ENCODE measurements at regions not wholly inside any gene's neighbourhood (a gene's known extent, or its start where the extent isn't known, plus 50 kb on each side); places are given as distances from the start of the nearest gene placed in this dataset.
"Not testable (repeated sequence)": the region's sequence is repeated elsewhere in the genome, so short reads cannot be mapped to it uniquely, and the experiment has no call there.

DNA sequence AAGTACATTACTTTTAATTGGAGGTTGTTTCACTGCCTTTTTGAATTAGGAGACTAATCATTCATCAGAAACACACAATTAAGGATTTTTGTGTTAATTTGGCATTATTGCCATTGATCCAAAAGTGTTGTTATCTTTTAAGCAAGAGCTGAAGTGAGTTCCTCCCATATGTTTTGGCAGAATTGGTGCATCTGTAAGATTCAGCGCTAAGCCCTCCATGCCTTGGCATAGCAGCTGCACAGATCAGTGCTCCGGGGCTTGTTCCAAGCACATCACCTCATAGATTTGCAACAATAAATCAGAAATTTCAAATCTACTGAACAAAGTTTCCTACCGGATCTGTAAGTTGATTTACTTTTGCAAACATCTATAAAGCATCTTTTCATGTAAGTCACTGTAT lies 106.8 kb upstream of the PHACTR1 start:
- no peak for DNase-seq (ENCODE audit: low read depth)

DNA sequence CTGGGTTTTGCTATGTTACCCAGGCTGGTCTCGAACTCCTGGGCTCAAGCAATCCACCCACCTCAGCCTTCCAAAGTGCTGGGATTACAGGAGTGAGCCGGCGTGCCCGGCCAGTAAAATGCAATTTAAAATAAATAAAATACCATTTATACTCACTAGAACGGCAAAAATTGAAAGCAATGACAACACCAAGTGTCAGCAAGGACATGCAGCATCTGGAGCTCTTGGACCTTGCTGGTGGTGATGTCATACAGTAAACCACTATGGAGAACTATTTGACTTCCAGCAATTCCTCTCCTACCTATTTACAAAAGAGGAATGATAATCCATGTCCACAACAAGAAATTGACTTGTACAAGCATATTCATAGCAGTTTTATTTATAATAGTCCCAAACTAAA lies 105.7 kb upstream of the PHACTR1 start:
- DNase-seq (ENCODE audit: low read depth), result no peak

DNA sequence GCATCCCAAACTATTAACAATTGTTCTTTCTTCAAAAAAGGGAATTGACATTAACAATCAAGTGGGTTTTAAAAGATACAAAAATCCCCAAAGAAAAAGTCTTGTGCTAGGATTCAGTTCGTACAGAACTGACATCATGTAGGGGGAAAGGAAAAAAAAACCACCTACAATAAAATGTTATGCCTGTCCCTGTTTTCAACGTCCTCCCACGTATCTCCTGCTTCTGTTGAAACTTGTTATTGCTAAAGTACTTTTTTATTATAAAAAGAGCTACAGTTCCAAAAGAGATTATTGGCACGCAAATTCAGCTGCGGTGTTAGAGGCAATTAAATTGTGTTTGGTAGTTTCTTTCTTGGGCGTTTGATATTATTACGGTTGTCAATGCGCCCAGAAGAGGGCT lies 102.8 kb upstream of the PHACTR1 start:
- no peak for DNase-seq (ENCODE audit: low read depth)

DNA sequence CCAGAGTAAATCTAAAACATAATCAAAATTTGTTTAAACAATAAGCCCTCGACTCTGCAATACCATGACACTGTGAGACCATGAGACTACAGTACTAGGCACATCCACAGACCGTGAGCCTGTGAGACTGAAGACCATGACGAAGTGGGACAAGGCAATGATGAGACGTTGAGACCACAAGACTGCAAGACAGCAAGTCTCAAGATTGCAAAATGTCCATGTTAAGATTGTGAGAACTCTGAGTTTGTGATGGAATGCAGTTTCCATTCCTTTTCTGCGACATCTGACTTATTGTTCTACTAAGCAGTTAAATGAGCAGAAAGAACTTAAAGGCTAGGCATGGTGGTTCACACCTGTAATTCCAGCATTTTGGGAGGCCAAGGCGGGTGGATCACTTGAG lies 102.1 kb upstream of the PHACTR1 start:
- no peak for DNase-seq (ENCODE audit: low read depth)

DNA sequence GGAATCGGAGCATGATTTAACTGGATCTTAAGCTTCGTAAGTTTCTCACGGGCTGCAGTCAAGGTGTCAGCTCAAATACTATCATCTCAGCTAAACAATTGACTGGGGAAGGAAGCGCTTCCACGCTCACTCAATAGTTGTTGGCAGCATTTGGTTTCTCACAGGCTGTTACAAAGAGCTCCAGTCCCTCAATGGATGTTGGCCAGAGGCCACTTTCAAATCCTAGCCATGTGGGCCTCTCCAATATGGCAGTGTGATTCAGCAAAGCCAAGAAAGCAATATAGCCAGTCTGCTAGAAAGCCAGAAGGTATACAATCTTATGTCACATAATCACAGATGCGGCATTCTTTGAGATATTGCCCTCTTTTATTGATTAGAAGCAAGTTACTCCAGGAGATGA lies 98.3 kb upstream of the PHACTR1 start:
- DNase-seq (ENCODE audit: low read depth), result no peak

DNA sequence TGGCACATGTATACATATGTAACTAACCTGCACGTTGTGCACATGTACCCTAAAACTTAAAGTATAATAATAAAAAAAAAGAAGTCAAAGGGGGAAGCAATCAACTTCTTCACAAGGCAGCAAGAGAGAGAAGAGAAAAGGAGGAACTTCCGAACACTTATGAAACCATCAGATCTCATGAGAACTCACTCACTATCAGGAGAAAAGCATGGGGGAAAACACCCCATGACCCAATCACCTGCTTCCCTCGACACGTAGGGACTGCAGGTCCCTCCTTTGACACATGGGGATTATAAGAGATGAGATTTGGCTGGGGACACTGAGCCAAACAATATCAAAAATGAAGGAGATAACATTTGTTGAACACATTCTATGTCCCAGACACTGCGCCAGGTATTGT lies 94.8 kb upstream of the PHACTR1 start:
- DNase-seq (ENCODE audit: low read depth), result no peak

DNA sequence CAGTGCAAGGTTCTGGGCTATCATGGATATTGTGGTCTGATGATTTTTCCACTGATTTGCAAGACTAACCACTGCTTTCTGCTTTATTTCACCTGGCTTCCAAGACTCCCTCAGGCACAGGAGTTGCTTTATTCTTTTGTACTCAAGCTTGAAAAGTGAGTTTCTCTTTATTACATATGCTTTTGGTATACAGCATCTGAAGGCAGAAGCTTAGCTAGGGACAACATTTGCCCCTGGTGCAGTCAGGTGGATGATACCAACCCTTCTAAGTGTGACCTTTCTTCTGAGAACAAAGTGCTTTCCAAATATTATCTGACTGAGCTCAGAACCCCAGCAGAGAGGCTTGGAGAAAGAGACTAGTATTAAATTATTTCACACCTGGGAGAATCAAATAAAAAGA lies 94.0 kb upstream of the PHACTR1 start:
- no peak for DNase-seq (ENCODE audit: low read depth)

DNA sequence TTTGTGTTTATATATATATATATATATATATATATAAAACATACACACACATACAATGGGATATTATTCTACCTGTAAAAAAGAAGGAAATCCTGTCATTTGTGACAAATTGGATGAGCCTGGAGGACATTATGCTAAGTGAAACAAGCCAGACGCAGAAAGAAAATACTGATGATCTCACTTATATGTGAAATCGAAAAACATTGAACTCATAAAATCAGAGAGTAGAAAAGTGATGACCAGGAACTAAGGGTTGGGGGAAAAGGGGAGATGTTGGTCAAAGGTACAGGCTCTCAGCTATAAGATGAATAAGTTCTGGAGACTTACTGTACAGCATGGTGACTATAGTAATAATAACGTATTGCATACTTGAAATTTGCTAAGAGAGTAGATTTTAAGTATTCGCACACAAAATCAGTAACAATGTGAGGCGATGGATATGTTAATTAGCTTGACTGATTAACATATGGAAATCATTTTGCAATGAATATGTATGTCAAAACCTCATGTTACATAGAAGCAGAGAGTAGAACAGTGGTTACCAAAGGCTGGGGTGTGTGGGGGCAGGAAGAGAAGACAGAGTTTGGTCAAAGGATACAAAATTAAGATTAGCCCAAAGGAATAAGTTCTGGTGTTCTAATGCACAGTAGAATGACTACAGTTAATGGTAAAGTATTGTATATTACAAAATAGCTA lies 92.3 kb upstream of the PHACTR1 start:
- no peak for DNase-seq (ENCODE audit: low read depth)

DNA sequence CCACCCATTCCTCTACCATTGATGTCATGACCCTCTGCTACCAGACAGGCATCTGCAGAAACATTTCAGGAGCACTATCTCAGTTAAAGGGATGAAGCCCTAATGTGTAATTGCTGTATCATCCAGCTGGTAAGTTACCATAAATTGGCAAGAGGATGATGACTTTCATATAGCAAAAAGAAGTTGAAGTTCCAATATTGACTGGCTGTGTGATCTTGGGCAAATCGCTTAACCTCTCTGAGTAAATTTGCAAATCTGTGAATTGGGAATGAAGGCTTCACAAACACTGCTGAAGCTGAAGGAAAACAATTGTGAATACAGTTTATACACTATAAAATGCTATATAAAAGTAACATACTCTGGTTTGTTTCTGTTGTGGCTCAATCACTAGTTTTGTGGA lies 89.5 kb upstream of the PHACTR1 start:
- DNase-seq (ENCODE audit: low read depth), result no peak

DNA sequence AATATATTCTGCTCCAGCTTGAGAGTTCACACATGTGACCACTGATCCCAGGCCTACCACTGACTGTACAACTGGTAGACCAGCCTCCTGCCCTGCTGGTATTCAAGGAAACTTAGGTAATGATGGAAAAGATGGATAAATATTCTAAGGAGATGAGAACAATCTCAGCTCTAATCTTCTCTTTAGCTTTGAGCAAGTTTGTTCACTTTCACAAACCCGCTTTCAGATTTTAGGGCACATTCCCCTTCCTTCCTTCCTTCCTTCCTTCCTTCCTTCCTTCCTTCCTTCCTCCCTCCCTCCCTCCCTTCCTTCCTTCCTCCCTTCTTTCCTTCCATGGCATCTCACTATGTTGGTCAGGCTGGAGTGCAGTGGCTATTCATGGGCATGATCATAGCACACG lies 88.2 kb upstream of the PHACTR1 start:
- DNase-seq (ENCODE audit: low read depth), result no peak

DNA sequence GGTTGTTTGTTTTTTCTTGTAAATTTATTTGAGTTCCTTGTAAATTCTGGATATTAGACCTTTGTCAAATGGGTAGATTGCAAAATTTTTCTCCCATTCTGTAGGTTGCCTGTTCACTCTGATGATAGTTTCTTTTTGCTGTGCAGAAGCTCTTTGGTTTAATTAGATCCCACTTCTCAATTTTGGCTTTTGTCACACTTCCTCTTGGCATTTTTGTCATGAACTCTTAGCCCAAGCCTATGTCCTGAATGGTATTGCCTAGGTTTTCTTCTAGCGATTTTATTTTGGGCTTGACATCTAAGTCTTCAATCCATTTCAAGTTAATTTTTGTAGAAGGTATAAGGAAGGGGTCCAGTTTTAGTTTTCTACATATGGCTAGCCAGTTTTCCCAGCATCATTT lies 82.8 kb upstream of the PHACTR1 start:
- DNase-seq (ENCODE audit: low read depth), result not testable (repeated sequence)

DNA sequence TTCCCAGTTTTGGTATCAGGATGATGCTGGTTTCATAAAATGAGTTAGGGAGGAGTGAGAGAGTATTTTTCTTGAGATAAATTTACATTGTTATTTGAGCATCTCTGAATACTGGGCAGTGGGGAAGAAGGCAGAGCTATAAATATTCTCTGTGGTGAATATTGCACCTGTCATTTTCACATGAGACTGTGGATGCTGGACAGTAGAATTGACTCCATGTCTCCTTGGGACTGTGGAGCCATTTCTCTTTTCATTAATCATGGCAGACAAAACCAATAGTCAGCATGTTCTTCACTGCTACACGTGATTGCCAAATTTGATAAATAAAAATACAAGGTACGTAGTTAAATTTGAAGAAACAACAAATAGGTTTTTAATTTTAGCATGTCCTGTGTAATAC lies 81.2 kb upstream of the PHACTR1 start:
- no peak for DNase-seq (ENCODE audit: low read depth)

DNA sequence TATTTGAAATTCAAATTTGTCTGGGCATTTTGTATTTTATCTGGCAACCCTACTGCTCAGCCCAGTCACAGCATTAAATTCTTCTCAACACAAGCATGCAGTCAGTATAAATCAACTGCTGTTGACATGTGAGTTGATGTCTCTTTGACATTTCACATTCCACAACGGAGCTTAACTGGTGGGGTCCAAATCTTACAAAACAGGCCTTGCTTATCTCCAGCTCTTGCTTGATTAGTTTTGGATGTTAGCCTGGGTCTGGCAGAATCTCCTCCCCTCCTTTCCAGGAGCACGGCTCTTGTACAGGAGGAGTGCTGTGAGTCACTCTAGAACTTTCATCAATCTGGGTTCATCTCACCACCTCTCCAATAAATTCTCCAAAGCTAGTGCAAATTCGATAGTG lies 80.8 kb upstream of the PHACTR1 start:
- no peak for DNase-seq (ENCODE audit: low read depth)

DNA sequence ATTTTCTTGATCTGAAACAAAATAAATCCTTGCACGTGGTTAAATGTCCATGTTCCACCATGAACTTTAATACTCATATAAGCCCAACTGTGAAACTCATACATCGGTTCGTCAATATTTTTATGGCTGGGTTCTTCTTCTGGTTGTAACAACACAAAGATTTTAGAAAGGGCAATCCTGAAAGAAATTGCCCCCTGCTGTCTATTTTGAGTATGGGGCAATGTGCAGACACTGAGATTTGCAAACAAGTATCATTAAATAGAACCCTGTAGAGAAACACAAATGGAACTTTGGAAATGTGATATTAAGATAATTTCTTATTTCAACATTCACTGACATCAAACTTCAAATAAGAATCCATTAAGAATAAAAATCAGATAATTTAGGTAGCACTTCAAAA lies 80.2 kb upstream of the PHACTR1 start:
- DNase-seq (ENCODE audit: low read depth), result no peak

DNA sequence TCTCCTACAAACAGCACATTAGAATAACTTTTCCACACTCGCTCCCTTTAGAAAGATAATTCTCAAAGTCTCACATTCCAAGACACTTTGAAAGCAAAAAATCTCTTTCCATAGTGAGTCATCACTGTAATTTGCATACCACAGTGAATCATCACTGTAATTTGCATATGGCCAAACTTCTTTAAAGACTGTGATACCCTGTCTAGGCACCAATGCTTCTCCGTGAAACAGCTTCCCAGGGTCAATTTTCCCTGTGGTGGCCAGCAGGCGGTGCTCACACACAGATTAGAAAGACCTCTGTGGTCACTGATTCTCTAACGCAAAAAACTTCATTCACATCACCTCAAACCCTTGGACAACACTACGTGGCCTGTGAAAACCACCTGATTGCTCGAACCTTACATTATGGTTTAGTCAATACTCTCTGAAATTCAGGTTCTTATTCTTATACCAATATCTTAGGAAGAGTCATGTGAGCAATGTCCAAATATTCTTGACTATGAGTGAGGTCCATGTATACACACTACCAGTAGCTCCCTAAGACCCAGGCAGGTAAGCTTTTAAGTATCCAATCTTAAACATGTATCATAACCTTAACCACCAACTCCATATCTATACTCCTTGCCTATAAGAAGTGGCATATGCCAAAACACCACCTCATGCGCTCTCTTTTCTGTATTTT lies 78.5 kb upstream of the PHACTR1 start:
- peak; percentile 83 for DNase-seq (ENCODE audit: low read depth)

DNA sequence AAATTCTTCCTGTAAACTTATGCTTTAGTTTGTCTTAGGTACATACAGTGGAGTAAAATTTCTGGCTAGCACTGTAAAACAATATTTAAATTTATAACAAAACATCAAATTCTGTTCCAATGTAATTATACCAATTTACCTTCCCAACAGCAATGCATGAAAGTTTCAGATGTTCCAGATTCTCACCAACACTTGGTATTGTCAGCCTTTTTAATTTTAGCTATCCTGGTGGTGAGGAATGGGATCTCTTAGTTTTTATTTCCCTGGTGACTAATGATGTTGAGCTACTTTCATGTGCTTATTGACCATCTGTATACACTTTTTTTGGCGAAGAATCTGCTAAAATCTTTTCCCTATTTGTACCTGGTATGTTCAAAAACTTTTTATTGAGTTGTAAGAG lies 76.1 kb upstream of the PHACTR1 start:
- DNase-seq (ENCODE audit: low read depth), result no peak

DNA sequence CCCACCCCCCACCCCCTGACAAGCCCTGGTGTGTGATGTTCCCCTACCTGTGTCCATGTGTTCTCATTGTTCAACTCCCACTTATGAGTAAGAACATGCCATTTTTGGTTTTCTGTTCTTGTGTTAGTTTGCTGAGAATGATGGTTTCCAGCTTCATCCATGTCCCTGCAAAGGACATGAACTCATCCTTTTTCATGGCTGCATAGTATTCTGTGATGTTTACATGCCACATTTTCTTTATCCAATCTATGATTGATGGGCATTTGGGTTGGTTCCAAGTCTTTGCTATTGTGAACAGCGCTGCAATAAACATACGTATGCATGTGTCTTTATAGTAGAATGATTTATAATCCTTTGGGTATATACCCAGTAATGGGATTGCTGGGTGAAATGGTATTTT lies 74.8 kb upstream of the PHACTR1 start:
- DNase-seq (ENCODE audit: low read depth), result not testable (repeated sequence)

DNA sequence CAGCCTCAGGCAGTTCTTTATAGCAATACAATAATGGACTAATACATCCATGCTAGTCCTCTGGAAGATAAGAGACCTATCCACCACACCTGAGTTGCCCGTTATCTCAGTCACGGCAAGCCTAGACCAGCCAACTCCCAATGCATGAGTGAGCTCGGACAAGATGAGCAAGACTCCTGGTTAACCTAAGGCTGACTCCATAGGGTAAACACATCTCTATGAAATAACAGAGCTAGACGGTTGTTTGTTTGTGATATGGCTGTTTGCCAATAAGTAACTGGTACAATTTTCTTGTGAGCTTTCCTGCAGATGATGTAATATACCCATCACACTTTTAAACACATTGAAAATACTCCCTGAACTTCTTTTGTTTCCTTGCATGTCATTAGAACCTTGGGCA lies 70.6 kb upstream of the PHACTR1 start:
- DNase-seq (ENCODE audit: low read depth), result no peak

DNA sequence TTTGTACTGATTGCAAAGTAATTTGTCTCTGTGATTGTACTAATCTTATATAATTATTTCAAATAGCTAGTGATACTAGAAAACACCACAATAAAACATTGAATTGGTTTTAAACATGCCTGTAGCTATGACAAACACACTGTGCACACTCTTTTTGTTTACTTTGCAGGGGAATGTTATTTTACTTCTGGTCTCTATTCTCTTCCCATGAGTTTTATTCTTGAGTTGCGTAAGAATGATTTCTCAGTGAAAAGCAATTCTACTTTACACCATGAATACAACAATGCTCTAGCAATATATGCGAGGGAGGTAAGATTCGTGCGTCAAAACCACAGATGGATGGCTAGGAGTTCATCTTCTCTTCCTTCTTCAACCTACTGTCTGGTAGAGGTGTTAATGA lies 68.4 kb upstream of the PHACTR1 start:
- DNase-seq (ENCODE audit: low read depth), result peak; percentile 15

DNA sequence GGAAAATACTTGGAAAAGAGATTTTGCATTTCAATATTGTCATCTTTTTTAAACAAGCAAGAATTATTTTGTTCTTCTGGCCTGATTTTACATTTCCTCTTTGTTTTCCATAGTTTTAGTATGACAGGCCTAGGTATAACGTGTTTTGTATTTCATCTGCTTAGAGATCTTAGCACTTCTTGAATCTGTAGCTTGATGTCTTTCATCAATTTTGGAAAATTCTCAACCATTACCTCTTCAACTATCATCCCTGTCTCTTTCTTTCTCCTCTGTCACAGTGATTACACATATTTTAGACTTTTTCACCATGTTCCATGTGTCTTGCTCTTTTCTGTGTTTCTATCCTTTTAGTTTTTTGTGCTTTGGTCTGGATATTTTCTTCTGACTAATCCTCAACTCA lies 67.2 kb upstream of the PHACTR1 start:
- DNase-seq (ENCODE audit: low read depth), result no peak

DNA sequence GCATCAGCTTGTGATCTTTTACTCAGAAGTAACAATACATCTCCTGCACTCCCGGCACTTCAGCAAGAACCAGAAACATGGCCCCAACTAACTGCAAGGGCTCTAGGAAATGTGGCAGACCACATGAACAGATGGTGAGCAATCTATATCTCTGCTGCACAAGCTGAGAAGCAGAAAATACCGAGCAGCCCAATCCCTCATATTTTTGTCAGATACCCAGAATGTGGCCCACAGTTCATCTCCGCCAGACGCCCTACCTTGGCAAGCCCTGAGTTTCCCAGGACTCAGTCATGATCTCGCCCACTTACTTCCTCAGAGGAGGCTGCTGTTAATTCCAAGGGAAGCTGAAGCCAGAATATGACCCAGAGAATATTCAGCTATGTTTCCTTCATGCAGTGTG lies 63.1 kb upstream of the PHACTR1 start:
- peak; percentile 6 for DNase-seq (ENCODE audit: low read depth)

DNA sequence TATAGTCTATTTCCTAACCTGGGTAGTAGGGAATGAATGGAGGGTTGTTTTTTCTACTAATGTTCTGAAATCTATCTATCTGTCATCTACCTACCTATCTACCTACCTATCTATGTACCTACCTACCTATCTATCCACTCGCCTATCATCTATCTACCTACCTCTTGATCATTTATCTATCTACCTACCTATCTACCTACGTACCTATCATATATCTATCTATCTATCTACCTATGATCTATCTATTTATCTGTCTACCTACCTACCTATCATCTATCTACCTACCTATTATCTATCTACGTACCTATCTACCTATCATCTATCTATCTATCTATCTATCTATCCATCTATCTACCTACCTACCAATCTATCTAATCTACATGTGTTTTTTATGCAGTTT lies 62.5 kb upstream of the PHACTR1 start:
- no peak for DNase-seq (ENCODE audit: low read depth)

DNA sequence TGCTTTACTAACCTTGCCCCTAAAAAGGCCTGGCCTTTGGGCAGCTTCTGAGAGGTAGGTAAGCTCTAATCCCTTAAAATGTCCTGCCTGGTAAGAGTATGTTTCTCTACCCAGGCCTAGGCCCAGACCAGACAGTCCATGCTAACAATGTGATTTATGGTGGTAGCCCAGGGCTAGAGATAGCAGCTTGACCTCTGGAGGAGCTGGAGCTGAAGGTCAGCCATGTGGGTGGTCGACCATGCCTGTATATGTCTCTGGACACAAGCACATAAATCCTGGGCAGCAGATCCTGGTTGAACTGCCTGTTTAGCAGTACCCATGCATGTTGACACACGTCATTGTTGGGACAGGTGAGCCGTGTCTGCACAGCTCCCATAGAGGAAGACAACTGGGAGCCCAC lies 62.1 kb upstream of the PHACTR1 start:
- DNase-seq (ENCODE audit: low read depth), result no peak

DNA sequence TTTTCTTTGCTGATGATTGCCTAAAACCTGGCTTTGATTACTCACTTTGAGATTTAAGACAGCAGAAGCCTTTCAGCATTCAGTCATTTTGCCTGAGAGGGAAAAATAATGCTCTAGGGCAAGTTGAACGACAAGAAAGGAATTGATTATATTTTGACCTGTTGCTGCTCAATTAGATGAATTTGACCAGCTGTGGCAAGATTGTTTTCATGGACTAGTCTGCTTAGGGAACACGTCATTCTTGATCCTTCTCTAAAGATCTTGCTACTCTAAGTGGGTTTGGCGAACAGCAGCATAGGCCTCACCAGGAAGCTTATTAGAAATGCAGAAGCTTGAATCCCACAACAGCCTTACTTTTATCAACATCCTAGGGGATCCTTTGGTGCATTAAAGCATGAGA lies 59.7 kb upstream of the PHACTR1 start:
- DNase-seq (ENCODE audit: low read depth), result no peak
